Urothelium cell line (cell line): ENCODE measurements at regions not wholly inside any gene's neighbourhood (a gene's known extent, or its start where the extent isn't known, plus 50 kb on each side); places are given as distances from the start of the nearest gene placed in this dataset.

ENCODE experiments used
- DNase-seq: peaks from one replicate; pipeline ENCODE4 v3.0.0; 2011; ENCODE audit warnings: low spot score, mixed read lengths
- FAIRE-seq: peaks from 2 replicates; lab custom pipeline; 2011; peaks lifted over from hg19 to GRCh38; lab: Jason Lieb, UNC

GRCh38 chr10:121217331-121217730 lies 366.2 kb downstream of the WDR11 start:
- no peak for DNase-seq
- no peak for FAIRE-seq

DNA sequence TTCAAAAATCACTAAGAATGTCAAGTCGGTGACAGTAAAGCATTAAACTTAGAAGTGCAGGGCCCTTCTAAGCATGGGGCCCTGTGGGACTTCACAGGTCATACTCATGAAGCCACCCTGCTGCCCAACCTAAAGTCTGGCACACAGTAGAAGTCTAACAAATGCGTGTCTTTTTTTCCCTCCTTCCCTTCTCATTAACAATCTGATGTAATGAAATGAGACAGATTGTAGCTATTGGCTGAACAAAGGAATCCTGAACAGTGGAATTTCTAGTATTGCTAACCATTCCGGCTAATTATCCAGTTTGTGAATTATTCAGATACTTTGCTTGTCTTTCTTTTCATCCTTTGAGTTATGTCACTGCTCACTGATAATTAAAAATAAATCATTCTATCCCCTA lies 369.9 kb downstream of the WDR11 start:
- FAIRE-seq (no peak), DNase-seq (no peak)

- DNase-seq = no peak
These were observed 370.8 kb downstream of the WDR11 start for GRCh38 chr10:121221991-121222390.

GRCh38 chr10:121222842-121223241 lies 371.7 kb downstream of the WDR11 start:
- no peak for FAIRE-seq
- no peak for DNase-seq

More at GRCh38 chr10:121221991-121222390, 370.8 kb downstream of the WDR11 start:
- FAIRE-seq = no peak

DNA sequence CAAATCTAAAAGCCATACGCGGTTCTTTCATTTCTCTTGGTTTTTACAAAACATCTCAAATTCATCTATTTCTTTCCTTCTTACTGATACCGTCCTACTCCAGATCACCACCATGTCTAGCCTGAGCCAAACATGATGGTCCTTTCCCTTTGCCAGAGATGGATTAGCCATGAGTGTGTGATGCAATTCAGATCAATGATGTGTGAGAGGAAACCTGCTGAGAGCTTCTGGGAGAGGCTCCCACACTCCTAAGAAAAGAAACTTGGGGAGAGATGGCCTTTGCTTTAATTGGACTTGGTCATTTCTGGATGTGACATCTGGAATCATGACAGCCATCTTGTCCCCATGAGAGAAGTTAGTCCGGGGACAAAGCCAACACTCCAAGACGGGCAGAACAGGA lies 367.2 kb downstream of the FGFR2 start:
- FAIRE-seq (no peak), DNase-seq (no peak)

- FAIRE-seq (no peak), DNase-seq (no peak)
These were observed 365.8 kb downstream of the FGFR2 start for GRCh38 chr10:121232494-121232893.

- no peak for DNase-seq
- no peak for FAIRE-seq
These were observed 362.6 kb downstream of the FGFR2 start for GRCh38 chr10:121235692-121236091.

GRCh38 chr10:121236621-121237020 lies 361.6 kb downstream of the FGFR2 start:
- no peak for DNase-seq
- no peak for FAIRE-seq

DNA sequence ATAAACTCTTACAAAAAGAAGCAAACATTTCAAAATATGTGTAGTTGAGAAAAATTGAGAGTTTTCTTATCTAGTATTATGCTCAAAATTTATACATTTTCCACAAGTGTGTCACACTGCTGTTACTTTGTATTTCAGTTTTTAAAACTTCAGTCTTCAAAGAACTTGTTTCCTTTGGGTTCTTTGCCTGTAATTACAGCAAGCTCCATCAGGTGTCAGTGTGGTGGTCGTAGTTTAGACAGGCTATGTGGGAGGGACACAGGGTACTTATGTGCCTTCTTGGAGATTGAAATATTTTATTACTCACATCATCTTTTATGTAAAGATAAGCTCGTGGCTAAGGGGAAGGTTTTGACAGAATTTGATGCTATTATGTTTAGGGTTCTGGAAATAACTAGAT lies 360.5 kb downstream of the FGFR2 start:
- no peak for FAIRE-seq

DNA sequence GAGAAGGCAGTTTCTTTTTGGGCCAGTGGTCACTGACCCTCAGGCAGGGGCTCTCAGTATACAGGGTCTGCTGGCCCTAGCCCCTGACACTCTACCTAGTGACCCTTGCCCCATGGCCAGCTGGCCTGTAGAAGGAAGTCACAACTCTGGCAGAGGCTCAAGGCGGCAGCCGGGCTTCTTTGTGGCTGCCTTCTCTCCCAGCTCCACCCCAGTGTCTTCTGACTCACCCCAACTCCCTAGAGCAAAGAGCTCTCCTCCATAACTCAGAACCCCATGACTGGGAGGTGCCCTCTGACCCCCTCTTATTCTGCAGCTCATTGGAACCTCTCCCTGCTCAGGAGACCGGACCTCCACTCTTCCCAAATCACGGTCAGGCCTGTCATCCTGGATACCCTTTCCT lies 358.2 kb downstream of the FGFR2 start:
- no peak for DNase-seq
- no peak for FAIRE-seq

More for the DNA sequence above, 360.5 kb downstream of the FGFR2 start:
- DNase-seq = no peak

- no peak for DNase-seq
- FAIRE-seq = no peak
These were observed 357.7 kb downstream of the FGFR2 start for GRCh38 chr10:121240556-121240955.

- FAIRE-seq (no peak), DNase-seq (no peak)
These were observed 356.9 kb downstream of the FGFR2 start for GRCh38 chr10:121241337-121241736.

DNA sequence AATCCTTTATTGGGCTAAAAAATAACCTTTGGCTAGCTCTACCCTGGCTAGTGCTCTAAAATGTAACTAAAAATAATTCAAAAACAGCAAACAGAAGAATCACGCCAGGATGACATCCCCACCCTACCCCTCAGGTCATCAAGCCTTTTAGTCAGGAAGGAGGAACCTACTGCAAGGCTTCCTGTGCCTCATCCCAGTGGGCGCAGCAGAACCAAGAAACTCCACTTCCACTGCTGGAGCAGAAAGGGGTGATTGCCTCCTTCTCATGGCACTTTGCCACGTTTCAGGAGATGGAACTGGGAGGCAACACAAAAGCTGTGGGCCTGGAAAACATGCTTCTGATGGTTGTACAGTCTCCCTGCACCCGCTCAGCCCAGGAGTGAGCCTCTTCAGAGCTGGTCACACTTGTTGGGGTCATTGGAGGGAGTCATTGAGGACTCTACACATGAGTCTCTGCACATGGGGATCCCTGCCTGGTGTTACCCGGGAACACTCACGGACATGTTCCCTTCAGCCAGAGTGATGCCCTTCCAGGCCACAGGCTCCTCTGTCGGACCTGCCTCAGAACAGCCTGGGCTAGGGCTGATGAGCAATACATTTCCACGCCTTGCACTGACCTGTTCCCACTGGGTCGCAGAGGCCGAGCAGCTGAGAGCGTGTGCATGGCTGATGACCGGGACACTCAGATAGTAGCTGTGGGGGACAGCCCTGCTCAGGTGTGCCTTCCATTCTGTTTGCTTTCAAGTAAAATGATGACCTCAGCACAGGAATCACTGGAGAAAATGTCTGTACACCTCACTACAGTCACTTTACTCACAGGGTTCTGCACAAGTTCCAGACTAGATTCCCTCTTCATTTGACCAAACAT lies 355.3 kb downstream of the FGFR2 start:
- FAIRE-seq (peak; percentile 30), DNase-seq (no peak)

- FAIRE-seq = no peak
- no peak for DNase-seq
These were observed 354.5 kb downstream of the FGFR2 start for GRCh38 chr10:121243609-121244241.

- FAIRE-seq (no peak), DNase-seq (peak; percentile 37)
These were observed 353.4 kb downstream of the FGFR2 start for GRCh38 chr10:121244818-121245217.

DNA sequence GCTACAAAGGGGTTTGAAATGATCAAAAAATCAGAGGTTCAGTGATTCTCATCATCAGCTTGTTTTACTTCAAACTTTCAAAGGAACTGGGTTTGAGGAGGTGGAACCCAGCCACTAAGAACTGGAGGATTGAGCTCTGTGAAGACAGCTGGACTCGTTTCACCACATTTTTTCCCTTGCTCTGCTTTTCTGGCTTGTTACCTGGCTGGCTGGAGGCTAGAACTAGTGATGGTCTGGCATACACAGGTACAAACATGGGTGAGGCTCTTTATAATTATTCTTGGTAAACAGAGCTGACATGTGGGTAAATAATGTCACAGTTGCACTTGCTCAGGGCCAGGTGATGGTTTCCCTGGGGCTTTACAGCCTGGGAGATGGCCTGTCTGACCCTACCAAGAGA lies 352.5 kb downstream of the FGFR2 start:
- FAIRE-seq (no peak), DNase-seq (no peak)

GRCh38 chr10:121248266-121248665 lies 350.0 kb downstream of the FGFR2 start:
- FAIRE-seq (no peak), DNase-seq (no peak)

- no peak for FAIRE-seq
These were observed 347.1 kb downstream of the FGFR2 start for GRCh38 chr10:121250995-121251764.

GRCh38 chr10:121252756-121253155 lies 345.5 kb downstream of the FGFR2 start:
- FAIRE-seq (no peak), DNase-seq (no peak)

More at GRCh38 chr10:121250995-121251764, 347.1 kb downstream of the FGFR2 start:
- DNase-seq = no peak

- no peak for FAIRE-seq
These were observed 337.9 kb downstream of the FGFR2 start for GRCh38 chr10:121260377-121260776.

GRCh38 chr10:121261665-121262064 lies 336.6 kb downstream of the FGFR2 start:
- DNase-seq (no peak), FAIRE-seq (no peak)

More at GRCh38 chr10:121260377-121260776, 337.9 kb downstream of the FGFR2 start:
- DNase-seq = no peak
